Thoracic aorta (tissue), 2 donors: ENCODE measurements at regions not wholly inside any gene's neighbourhood (a gene's known extent, or its start where the extent isn't known, plus 50 kb on each side); places are given as distances from the start of the nearest gene placed in this dataset.

Experiments
- ATAC-seq: fragments of 150-250 bp; one replicate; pipeline ENCODE4 v1.8.0; 2017; ENCODE audit warnings: low read depth; ENCODE audit not compliant: insufficient number of reproducible peaks, low FRiP score
- DNase-seq: peaks from one replicate; pipeline ENCODE4 v3.0.0-alpha.2; 2020; ENCODE audit warnings: low spot score
- H3K27ac ChIP-seq, 2 donors: fragments of 200-600 bp; sonication (generic); 1 replicate in 1 of 2; 2 replicates in 1 of 2; pipeline ENCODE4 v1.5.1; 2016; ENCODE audit warnings: mild to moderate bottlenecking in 2 of 2, moderate library complexity in 2 of 2
- H3K27me3 ChIP-seq: fragments of 200-600 bp; sonication (generic); replicated peaks from 2 replicates; pipeline ENCODE4 v1.6.0; 2016; ENCODE audit warnings: mild to moderate bottlenecking; ENCODE audit not compliant: insufficient read depth
- H3K36me3 ChIP-seq: fragments of 200-600 bp; sonication (generic); one replicate; pipeline ENCODE4 v1.5.1; 2016
- H3K4me1 ChIP-seq, 2 donors: fragments of 200-600 bp; sonication (generic); 1 replicate in 1 of 2; 2 replicates in 1 of 2; pipeline versions ENCODE4 v1.5.1 to v1.6.0; 2016; ENCODE audit warnings: low read depth in 2 of 2, mild to moderate bottlenecking in 1 of 2; ENCODE audit not compliant: control insufficient read depth in 1 of 2
- H3K4me3 ChIP-seq: fragments of 200-600 bp; sonication (generic); 2 replicates; pipeline ENCODE4 v1.5.1; 2016; ENCODE audit warnings: mild to moderate bottlenecking
- H3K9me3 ChIP-seq: fragments of 200-600 bp; sonication (generic); 2 replicates; pipeline ENCODE4 v1.5.1; 2016
- CTCF ChIP-seq: fragments of 200-600 bp; sonication (generic); IDR thresholded peaks from one replicate; pipeline ENCODE4 v1.5.1; 2019; ENCODE audit warnings: antibody characterized with exemption

- no peak overlapping the region for H3K4me3 ChIP-seq
- no peak for ATAC-seq
- peaks cover 7 to 20% of the 10 kb centered on the region in 2 donors for H3K4me1 ChIP-seq
- H3K36me3 ChIP-seq = no peaks in the 10 kb centered on the region
- TF ChIP-seq CTCF = no peak
- no peaks in the 10 kb centered on the region for H3K27me3 ChIP-seq
- no peak overlapping the region for H3K27ac ChIP-seq
- no peak for DNase-seq
- no peaks in the 10 kb centered on the region for H3K9me3 ChIP-seq
These were observed 353.0 kb downstream of the TGFB2 start for GRCh38 chr1:218698141-218698540.

- Histone ChIP-seq H3K4me3 (no peak overlapping the region), H3K9me3 (no peaks in the 10 kb centered on the region), H3K4me1 (peaks cover 5 to 11% of the 10 kb centered on the region in 2 donors), H3K36me3 (no peaks in the 10 kb centered on the region), H3K27ac (no peak overlapping the region), H3K27me3 (no peaks in the 10 kb centered on the region)
- DNase-seq = no peak
- ATAC-seq = no peak
- TF ChIP-seq CTCF = no peak
These were observed 354.3 kb downstream of the TGFB2 start for GRCh38 chr1:218699421-218699820.

DNA sequence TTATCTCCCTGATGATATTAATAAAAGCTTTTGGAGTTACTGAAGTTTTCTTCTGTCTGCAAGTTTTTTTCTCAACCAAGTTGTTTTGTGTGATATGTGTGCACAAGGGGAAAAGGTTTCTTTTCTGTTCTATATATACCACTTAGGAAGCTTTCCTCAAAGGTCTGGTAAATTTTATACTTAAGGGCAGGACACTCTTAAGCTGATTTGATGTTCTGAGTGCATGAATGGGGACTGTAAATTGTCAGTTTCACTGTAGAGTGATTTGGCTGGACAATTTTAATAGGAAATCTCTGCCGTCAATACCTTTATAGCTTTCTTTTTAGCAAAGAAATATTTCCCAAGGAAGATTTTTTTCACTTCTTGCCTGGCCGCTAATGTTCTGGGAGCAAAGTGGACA is 354.7 kb downstream of the TGFB2 start:
- DNase-seq = no peak
- no peak for TF ChIP-seq CTCF
- no peaks in the 10 kb centered on the region for H3K9me3 ChIP-seq

GRCh38 chr1:218700666-218701065 is 355.5 kb downstream of the TGFB2 start:
- Histone ChIP-seq H3K4me1 (peaks cover 0 to 3% of the 10 kb centered on the region in 2 donors), H3K36me3 (no peaks in the 10 kb centered on the region), H3K9me3 (no peaks in the 10 kb centered on the region), H3K4me3 (no peak overlapping the region), H3K27ac (no peak overlapping the region), H3K27me3 (no peaks in the 10 kb centered on the region)
- ATAC-seq = no peak
- no peak for DNase-seq
- no peak for TF ChIP-seq CTCF

More for the DNA sequence above, 354.7 kb downstream of the TGFB2 start:
- Histone ChIP-seq H3K27me3 (no peaks in the 10 kb centered on the region), H3K4me1 (peaks cover under 1 to 6% of the 10 kb centered on the region in 2 donors), H3K36me3 (no peaks in the 10 kb centered on the region), H3K27ac (no peak overlapping the region), H3K4me3 (no peak overlapping the region)
- no peak for ATAC-seq

GRCh38 chr1:218701131-218701530 is 356.0 kb downstream of the TGFB2 start:
- no peak for DNase-seq
- H3K4me1 ChIP-seq = peaks cover 0 to 7% of the 10 kb centered on the region in 2 donors
- H3K9me3 ChIP-seq = no peaks in the 10 kb centered on the region
- no peaks in the 10 kb centered on the region for H3K27me3 ChIP-seq
- ATAC-seq = no peak
- H3K4me3 ChIP-seq = no peak overlapping the region
- H3K27ac ChIP-seq = no peak overlapping the region
- no peak for TF ChIP-seq CTCF
- no peaks in the 10 kb centered on the region for H3K36me3 ChIP-seq
